ENCODE measurements at regions not wholly inside any gene's neighbourhood (a gene's known extent, or its start where the extent isn't known, plus 50 kb on each side); places are given as distances from the start of the nearest gene placed in this dataset.

GRCh38 chr3:13235079-13235478, 161.8 kb upstream of the IQSEC1 start:
- peak; percentile 70 for ATAC-seq
- POLR2A ChIA-PET = no interaction called here
- TF ChIP-seq ZNF655 (CRISPR knock-in tag; IDR thresholded peaks at IDR 0.05) = no peak
- TF ChIP-seq TAF1 (IDR thresholded peaks at IDR 0.05; ENCODE audit: control insufficient read depth, extremely low read depth, insufficient read depth, low read length, severe bottlenecking) = no peak
- TF ChIP-seq ZFP1 (CRISPR knock-in tag; IDR thresholded peaks at IDR 0.05) = no peak
- no peak for TF ChIP-seq MEF2A (IDR thresholded peaks at IDR 0.05; ENCODE audit: control insufficient read depth, low read depth, low read length)
- no peak for TF ChIP-seq NFE2L1 (tag; IDR thresholded peaks at IDR 0.05; ENCODE audit: borderline replicate concordance, low read depth)
- no peak for TF ChIP-seq HMBOX1 (IDR thresholded peaks at IDR 0.05)
- no peak for TF ChIP-seq TEAD1 (CRISPR knock-in tag; IDR thresholded peaks at IDR 0.05)
- TF ChIP-seq TRIM28 (IDR thresholded peaks at IDR 0.05) = no peak
- no peak for TF ChIP-seq NEUROD1 (IDR thresholded peaks at IDR 0.05; ENCODE audit: borderline replicate concordance, low read depth, low read length, partially characterized antibody)
- 0 out of 2 replicates have a peak, but pooled peaks have one; percentile 9 for TF ChIP-seq ZC3H4 (CRISPR knock-in tag; IDR thresholded peaks at IDR 0.05; ENCODE audit: borderline replicate concordance)
- peak; percentile 66 for TF ChIP-seq PKNOX1 (IDR thresholded peaks at IDR 0.05)
- peak; percentile 93; the same call in 1 of the 2 replicates for TF ChIP-seq ZBTB7A (IDR thresholded peaks at IDR 0.05; ENCODE audit: borderline replicate concordance, control insufficient read depth, low read depth, low read length)
- TF ChIP-seq MECOM (CRISPR knock-in tag; IDR thresholded peaks at IDR 0.05) = no peak
- TF ChIP-seq ESRRA (IDR thresholded peaks at IDR 0.05; ENCODE audit: borderline replicate concordance, low read depth) = no peak
- TF ChIP-seq ZBTB17 (CRISPR knock-in tag; IDR thresholded peaks at IDR 0.05) = 0 out of 2 replicates have a peak, but pooled peaks have one; percentile 24
- no peak for TF ChIP-seq ELF2 (CRISPR knock-in tag; IDR thresholded peaks at IDR 0.05)
- no peak for TF ChIP-seq FOXP1 (CRISPR knock-in tag; IDR thresholded peaks at IDR 0.05)
- peak; percentile 34; the same call in 1 of the 2 replicates for TF ChIP-seq ETV5 (CRISPR knock-in tag; IDR thresholded peaks at IDR 0.05; ENCODE audit: low read depth)
- TF ChIP-seq ZNF398 (CRISPR knock-in tag; IDR thresholded peaks at IDR 0.05) = no peak

More at GRCh38 chr3:13235079-13235478, 161.8 kb upstream of the IQSEC1 start:
- BruUV-seq (replicated peaks) = no TSS peak
- in situ Hi-C loops (cut with MboI) (no loop called here), intact Hi-C loops (cut with micrococcal nuclease) (no loop called here)
- FAIRE-seq (no peak), DNase-seq (ENCODE audit: extremely low read depth in 1 of 4, low spot score in 3 of 4) (peak; percentile 37 to 81 (median 74))
- H3K4me1 ChIP-seq (replicated peaks in 1 of 2; ENCODE audit: control insufficient read depth in 2 of 2, insufficient read depth in 2 of 2, low read length in 2 of 2) = peaks cover 10 to 22% of the 10 kb centered on the region in 2 experiments; a peak in 4 of 5 replicates
- no peaks in the 10 kb centered on the region for H3K79me2 ChIP-seq (ENCODE audit: control insufficient read depth, insufficient read depth, low read length)
- WGBS (ENCODE audit: insufficient coverage, low coverage, missing lambda C conversion rate) = 0% methylated on average over 4 of the region's 5 CpGs
- 0 out of 4 replicates have a peak overlapping the region, but pooled peaks of 1 of the 2 experiments have one; percentile 3 for H3K9ac ChIP-seq (ENCODE audit: insufficient read depth in 1 of 2, low read depth in 2 of 2, low read length in 2 of 2)
- CTCF ChIA-PET (ENCODE audit: low intra/inter-chr PET ratio) = no interaction called here
- no peaks in the 10 kb centered on the region for H3K9me3 ChIP-seq (replicated peaks; ENCODE audit: control insufficient read depth, insufficient read depth, low read depth, low read length)
- no peaks in the 10 kb centered on the region for H3K36me3 ChIP-seq (ENCODE audit: control insufficient read depth, insufficient read depth, low read length)
- H3K27ac ChIP-seq (ENCODE audit: extremely low read depth, low read depth, low read length) = no peak overlapping the region
- no peak overlapping the region for H3K4me3 ChIP-seq
- peaks cover 27% of the 10 kb centered on the region for H4K20me1 ChIP-seq (replicated peaks; ENCODE audit: control insufficient read depth, insufficient read depth, low read length)
- no peak overlapping the region for H2AFZ ChIP-seq (ENCODE audit: low read depth, low read length)
- peaks cover 40 to 73% of the 10 kb centered on the region in 2 experiments for H3K27me3 ChIP-seq (ENCODE audit: control insufficient read depth in 2 of 2, insufficient read depth in 2 of 2, low read length in 2 of 2)
- H3K4me2 ChIP-seq (ENCODE audit: insufficient read depth, low read length) = no peak overlapping the region
- H3K9me1 ChIP-seq (ENCODE audit: control insufficient read depth, insufficient read depth, low read length) = no peaks in the 10 kb centered on the region

All from K562 (cell line).